ENCODE measurements at regions not wholly inside any gene's neighbourhood (a gene's known extent, or its start where the extent isn't known, plus 50 kb on each side); places are given as distances from the start of the nearest gene placed in this dataset.

DNA sequence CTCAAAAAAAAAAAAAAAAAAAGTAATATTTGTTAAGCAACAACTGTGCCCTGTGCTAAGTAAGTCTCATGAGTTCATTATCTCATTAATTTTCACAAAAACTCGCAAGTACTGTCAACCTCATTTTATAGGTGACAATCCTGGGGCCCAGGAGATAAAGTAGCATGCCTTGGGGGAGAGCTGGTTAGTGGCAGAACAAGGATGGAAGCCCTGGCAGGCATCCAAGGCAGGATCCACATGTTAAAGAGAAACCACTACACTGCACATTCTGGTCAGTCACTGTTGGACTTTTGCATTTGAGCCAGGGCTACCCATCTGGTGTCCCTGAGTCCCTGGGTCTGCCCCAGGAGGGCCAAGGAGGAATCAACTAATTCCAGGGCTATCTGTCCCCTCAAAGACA lies 54.6 kb downstream of the ZFP36L2 start:
- no peak for DNase-seq (ENCODE audit: low read depth)

DNA sequence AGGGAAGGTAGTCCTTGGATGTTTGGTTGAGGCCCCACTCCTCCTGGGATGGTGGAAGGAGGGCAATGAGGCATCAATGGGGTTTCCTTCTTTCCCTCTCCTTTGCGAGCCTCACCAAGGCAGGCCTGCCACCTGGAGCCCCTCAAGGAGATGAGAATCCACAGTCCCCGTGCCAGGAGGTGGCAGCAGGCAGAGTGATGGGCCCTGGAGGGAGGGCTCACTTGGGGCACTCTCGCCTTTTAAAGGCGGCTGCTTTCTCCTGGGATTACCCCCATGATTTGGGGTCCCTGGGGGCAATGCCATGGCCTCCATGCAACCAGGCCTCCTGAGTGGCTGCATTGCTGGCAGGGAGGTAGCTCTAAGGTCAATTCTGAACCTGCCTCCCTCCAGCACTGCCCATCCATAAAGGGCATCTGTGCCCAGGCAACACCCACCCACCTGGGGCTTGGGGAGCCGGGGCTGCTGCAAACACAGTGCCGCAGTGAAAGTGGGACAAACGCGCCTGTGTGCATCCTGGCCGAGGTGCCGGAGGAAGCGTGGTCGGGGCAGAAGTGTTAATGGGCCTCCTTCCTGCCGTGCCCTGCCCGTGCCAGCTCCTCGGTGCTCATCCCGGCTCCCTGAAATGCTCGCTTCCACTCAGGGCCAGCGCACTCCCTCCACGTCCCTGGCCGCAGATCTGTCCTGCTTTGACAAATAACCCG lies 55.9 kb downstream of the ZFP36L2 start:
- DNase-seq (ENCODE audit: low read depth) = no peak

DNA sequence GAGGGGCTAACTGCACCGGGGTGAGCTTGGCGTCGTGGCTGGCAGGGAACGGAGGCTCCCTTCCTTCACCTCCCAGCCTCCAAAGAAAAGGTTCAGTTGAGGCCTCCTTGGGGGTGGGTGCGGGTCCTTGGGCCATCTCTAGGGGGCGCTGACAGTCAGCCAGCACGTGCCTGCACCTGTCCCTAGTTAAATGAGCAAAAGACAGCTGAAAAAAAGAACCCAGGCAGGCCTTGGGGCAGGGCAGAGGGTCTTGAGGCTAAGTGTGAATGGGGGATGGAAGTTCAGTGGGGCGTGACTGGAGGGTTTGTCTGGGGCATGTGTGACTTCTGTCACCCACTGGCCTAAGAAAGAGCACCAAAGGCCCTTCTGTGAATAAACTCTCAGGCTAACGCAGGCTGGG lies 56.4 kb downstream of the ZFP36L2 start:
- no peak for DNase-seq (ENCODE audit: low read depth)

DNA sequence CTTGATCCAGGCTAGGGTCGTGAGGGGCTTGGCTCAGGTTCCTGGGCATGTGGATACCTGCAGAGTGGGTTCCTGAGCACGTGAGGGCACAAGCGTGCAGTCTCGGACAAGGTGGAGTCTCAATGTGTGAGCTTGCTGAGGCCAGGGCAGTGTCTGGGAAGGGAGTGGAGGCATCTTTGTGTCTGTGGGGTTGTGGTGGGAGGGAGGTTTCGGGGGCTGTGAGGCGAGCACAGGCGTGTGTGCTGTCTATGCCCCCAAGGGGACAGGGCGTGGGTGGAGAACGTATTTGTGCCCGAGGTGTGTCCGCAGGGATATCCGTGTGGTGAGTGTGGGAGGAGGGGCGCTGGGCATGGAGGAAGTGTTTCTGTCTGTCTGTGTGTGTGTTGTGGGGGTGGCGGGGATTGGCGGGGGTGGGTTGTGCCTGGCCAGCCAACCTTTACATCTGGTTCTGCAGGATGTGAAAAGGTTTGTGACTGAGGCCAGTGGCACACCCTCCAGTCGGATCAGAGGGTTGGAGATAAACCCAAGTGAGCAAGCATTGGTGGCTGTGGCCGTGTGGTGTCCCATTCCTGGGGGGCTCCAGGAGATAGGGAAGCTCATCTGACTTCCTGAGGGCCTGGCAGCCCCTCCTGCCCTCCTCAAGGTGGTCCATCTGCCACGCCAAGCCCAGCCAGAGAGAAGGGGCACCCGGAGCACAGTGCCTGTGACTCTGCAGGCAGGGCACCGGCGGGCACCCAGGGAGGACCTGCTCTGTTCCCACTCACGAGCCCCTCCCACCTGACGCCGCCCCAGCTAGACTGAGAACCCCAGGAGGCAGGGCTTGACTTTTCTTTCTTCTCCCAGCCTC lies 57.1 kb downstream of the ZFP36L2 start:
- no peak for DNase-seq (ENCODE audit: low read depth)

DNA sequence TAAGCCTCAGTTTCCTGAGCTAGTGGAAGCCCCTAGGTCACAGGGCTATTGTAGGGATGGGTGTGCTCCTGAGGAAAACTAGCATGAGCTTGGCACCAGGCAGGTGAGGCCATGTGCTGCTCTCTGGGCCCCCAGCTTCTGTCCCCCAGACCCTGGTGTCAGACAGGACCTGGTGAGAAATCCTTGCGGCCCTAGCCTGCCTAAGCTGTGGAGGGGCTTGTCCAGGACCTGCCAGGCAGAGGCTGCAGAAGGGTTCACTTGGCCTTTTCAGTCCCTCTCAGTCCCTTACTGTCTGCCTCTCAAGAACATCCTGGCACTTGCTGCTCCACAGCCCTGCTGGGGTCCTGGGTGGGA lies 58.4 kb downstream of the ZFP36L2 start:
- DNase-seq (ENCODE audit: low read depth) = no peak

DNA sequence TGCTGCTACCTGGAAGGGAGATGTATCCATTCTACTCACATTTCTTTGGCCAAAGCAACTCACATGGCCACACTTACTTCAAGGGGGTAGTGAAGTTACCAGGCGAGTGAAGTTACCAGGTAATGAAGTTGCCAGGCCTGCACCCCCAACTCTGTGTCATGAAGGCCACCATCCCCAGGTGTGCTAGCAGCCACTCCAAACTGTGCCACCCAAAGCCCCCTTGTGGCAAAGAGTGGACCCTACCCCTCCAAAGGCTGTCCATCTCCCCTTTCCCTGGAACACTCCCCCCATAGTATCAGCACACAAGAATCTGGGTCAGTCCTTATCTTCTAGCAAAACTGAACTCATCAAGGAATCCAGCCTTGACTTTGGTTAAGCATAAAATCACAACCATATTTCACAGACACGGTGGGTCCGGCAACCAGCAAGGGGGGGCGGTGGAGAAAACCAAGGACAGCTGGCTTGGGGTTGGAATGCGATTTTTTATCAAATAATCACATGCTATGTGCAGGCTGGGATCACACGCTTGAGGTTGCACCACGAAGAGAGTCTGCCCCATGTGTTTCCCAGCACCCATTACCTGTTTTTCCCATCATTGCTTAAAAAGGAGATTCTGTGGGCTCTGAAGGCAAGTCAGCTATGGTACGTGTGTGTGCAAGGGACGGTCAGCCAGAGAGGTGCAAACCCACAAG lies 60.9 kb downstream of the ZFP36L2 start:
- DNase-seq (ENCODE audit: low read depth) = no peak

DNA sequence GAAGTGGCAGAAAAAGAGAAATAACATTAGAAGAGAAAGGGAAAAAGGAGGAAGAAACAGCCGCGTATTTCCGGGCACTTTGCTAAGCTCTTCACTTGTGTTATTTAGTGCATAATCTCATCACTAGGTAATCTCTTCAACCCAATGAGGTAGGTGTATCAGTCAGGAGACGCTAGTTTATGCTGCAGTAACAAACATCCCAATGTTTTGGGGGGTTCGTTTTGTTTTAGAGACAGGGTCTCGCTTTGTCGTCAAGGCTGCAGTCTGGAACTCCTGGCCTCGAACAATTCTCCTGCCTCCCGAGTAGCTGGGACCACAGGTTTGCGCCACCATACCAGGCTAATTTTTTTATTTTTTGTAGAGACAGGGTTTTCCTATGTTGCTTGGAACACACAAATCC lies 61.7 kb downstream of the ZFP36L2 start:
- no peak for DNase-seq (ENCODE audit: low read depth)

DNA sequence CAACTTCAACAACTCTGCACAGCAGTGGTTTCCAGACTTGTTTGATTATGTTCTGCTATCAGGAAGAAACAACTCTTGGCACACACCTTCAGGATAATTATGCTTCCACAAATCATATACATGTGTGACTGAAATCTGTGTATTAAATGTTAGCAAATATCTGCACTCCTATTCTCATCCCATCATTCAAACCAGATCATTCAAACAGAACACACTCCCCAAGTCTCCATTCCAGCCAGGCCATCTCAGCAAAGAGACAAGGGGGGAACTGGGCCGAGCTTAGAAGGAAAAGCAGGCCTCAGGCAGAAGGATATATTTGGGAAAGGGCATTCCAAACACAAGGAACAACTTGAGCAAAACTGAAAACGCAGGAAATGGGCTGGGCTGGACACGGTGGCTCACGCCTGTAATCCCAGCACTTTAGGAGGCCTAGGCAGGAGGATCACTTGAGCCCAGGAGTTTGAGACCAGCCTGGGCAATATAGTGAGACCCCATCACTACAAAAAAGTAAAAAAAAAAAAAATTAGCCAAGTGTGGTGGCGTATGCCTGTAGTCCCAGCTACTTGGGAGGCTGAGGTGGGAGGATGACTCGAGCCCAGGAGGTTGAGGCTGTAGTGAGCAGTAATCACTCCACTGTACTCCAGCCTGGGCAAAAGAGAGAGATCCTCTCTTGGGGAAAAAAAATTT lies 62.7 kb downstream of the ZFP36L2 start:
- DNase-seq (ENCODE audit: low read depth) = no peak

DNA sequence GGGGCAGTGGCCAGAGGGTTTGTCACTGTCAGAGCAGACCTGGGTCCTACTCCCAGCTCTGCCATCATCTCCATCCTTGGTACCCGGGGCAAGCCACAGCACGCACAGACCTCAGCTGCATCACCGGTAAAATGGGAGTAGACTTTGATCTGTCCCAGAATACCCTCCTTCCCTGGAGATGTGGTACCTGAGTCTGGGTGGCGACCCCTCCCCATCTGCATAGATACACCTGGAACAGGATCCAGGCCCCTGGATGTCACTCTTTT lies 64.0 kb downstream of the ZFP36L2 start:
- no peak for DNase-seq (ENCODE audit: low read depth)

DNA sequence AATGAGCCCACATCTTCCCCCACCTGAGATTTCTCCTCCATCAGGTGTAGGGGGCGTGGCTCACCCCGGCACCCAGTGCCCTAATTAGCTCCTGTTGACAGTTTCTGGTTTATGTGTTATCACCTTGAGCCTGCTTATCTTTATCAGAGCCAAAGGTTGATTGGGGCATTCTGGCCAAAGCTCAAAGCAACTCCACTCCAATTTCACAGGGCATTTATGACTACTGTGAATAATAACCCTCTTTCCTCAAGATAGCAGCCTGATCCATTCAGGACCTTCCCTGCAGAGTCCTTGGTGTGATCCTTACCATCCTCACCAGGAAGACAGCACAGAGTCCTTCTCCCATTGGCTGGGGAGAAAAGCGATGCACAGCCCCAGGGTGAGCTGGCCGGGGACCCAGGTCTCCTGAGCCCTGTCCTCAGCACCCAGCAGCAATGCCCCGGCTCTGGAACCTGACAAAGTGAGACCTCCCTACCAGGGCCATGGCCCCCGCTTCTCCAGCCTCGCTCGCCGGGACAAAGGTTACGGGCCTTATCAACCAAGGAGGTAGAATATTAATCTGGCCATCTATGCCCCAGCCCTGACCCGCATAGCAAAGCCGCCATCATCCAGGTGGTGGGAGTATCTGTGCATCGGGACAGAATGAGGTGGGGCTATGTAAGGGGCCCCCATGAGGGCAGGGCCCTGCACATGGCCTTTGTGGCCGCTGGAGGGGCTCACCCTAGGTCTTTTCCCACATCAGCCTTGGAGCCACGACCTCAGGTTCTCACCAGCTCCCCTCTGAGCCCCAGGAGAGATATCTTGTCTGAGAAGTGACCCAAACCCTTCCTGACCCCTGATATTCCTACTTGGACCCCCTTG lies 64.5 kb downstream of the ZFP36L2 start:
- no peak for DNase-seq (ENCODE audit: low read depth)

DNA sequence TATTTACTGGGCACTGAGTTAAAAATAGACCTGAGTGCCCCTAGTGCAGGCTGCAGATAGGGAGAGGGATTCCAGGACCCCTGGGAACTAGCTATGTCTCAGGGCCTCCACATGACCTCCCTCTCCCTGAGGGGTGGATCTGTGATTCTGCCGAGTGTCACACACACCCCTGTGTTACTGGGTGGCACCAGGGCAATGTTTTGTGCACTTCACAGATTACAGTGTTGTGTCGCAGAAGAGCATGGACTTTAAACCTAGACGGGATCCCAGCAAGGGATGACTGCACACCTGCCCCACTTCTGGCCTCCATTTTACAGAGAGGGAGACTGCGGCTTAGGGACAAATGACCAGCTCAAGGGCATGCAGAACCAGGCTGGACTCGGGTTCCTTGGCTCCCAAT lies 65.6 kb downstream of the ZFP36L2 start:
- no peak for DNase-seq (ENCODE audit: low read depth)

DNA sequence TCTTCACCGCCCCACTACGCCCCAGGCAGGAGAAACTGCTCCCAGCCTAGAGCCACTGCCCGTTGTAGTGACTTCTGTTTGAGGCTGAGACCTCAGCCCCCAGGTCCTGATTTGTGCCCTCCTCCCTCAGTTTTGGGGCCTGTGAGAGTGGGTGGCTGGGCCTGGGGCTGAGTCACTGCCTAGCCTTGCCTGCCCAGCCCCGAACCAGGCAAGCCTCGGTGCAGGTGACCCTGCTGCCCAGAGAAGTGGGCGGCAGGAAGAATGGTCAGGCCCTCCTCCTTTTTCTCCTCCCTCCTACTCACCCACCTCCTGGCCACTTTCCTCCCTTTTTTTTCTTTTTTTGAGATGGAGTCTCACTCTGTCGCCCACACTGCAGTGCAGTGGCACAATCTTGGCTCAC lies 66.6 kb downstream of the ZFP36L2 start:
- no peak for DNase-seq (ENCODE audit: low read depth)

DNA sequence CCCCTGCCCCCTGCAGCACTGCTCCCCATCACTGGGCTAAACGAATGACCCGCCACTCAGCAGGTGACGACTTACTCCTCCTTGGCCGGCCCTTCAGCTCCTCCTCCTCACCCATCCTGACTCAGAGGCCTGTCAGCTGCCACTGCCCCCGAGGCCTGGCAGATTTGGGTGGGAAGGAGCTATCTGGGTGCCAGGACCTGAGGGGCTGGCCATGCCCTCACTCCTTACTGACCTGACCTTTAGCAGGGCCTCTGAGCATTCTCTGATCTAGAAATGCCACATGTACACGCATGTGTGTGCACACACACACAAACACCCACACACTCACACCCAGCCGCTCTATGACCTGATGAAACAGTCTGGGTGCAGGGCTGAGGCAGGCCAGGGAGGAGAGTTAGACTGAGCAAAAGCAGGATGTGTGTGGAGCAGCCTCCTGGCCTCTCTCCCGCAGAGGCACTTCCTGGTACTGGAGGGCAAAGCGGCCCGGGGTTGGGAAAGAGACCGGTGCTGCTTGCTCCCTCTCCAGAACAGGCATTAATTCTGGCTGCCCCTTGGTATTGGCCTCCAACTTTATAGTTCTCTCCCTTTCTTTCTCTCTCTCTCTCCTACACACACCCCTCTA lies 68.0 kb downstream of the ZFP36L2 start:
- DNase-seq (ENCODE audit: low read depth) = no peak

DNA sequence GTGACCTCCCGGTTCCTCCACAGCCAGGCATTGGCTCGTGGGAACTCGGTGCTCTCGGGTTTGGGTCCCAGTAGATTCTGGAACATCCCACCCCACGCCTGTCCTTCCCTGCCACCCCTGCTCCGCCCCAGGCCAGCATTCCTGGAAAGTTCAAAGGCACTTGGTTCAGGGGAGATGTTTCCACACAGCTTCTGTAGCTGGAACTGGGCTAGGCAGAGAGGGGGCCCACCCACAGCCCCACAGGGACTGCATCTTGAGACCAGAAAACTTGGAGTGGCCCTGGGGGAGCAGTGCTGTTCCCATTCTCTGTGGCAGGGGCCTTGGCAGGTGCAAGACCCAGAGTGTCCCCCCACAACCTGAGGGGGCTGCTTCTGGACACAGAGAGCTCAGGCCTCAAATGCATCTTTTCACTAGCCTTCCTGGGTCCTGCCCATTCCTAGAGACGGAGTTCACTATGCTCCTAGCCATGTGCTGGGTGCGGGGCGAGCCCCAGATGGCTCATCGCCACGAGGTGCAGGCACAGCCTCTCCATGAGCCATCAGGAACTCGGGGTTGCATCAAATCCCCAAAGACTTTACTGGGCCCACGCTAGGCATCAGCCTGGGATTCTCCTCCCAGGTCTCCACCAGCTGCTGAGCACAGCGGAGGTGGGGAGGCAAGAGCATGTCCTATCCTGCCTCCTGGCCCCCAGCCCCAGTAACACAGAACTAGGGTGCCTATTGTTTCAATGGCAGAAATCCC lies 68.7 kb downstream of the ZFP36L2 start:
- DNase-seq (ENCODE audit: low read depth) = no peak

DNA sequence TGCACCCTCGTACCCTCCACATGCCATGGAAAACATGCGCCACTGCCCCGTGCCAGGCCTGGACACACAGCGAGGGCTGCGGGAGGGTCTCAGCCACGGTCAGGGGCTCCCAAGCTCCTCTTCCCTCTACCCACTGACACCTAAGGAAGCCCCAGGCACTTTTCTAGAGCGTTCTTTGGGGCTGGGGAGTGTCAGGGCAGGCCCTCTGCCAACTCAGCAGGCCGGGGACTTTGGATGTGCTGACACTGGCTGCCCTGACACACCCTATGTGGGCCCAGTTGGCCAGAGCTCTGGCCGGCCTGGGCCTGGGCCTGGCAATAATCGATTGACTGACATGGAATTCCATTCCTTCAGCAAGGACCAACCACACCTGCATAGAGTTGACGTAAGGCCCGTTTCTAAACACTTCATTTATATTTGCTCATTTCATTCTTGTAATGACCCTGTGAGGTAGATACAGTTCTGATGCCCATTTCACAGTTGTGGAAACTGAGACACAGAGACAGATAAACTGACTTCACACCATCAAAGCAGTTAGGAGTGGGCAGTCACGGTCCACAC lies 70.5 kb downstream of the ZFP36L2 start:
- no peak for DNase-seq (ENCODE audit: low read depth)

DNA sequence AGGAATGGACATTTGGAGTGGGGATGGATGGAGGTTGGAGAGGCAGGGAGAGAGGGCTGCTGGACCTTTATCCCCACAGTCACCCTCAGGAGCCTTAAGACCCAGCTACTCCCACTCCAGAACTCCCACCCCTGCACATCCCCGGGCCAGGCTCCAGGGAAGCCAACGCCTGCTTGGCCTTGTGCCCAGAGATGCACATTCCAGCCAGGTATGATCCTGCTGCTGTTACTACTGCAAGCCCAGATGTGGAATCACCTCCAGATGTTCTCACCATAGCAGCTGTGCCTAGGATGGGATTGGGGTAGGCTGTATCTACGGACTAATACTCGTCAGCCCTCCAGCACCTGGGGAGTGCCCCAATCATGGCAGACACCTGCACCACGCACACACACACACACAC lies 71.7 kb downstream of the ZFP36L2 start:
- no peak for DNase-seq (ENCODE audit: low read depth)

DNA sequence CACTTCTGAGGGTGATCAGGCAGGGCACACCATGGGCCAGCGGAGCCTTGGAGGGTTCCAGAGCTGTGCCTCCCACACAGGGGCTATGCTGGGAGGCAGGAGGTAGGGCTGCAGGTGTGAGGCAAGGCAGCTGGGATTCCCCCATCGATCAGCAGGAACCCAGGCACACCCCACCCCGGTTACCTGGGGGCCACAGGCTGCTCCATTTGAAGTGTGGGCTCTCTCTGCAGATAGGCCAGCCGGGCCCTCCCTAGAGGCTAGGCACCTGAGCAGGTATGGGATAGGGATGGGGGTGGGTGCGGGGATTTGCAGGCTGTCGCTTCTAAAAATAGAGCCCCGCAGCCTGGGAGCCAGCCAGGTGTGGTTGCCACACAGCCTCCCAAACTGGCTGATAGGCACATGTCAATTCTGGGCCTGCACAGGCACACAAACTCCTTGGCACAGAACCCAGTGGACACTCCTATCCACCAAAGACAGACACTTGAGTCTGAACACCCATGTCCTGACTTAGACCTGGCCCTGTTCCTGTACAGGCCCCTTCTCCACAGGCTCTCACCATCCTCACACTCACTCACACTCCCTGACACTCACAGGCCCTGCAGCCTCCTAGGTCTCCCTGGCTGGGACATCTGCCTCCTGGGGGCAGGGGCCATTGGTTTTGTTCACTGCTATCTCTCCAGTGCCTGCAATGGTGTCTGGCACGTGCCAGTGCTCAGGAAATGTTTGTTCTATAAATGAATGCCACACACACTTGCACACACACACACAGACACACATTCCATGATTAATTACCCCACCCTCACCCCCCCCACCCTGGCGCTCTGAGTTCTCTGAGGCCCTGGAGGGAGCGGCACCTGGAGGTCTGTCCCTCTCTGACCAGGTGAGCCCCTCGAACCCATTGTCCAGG lies 73.4 kb downstream of the ZFP36L2 start:
- DNase-seq (ENCODE audit: low read depth) = no peak

DNA sequence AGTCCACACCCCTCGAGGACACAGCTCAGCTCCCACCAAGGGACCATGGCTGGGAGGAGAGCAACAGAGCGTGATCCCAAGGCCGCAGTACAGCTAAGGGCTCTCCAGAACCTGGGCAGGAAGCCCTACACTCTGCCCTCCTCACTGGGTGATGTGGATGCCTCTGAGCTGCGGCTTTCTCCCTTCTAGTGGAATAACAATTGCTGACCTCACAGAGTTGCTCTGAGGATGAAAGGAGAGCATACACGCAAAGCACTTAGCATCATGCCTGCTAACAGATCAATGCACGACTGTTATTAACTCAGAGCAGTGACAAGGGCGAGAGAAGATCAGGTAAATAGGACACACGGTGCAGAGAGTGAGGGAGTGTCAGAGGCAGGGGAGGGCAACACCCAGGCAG lies 74.2 kb downstream of the ZFP36L2 start:
- no peak for DNase-seq (ENCODE audit: low read depth)

DNA sequence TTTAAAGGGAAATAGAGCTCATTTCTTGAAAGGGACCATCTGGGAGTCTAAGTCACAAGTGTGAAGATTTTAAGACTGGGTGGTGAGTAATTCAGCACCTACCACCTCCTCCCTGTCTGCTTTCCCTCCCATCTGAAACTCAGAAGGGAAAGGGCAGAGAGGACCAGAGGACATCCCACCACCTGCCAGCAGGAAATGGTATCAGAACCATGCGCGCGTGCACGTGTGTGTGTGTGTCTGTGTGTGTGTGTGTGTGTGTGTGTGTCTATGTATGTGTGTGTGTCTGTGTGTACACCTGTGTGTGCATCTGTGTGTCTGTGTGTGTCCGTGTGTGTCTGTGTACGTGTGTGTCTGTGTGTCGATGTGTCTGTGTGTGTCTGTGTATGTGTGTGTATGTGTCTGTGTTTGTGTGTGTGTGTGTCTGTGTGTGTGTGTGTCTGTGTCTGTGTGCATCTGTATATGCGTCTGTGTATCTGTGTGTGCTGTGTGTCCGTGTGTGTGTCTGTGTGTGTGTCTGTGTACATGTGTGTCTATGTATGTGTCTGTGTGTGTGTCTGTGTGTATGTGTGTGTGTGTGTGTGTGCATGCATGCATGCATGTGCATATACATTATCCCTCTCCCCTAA lies 76.8 kb downstream of the ZFP36L2 start:
- no peak for DNase-seq (ENCODE audit: low read depth)
